ENCODE measurements at regions not wholly inside any gene's neighbourhood (a gene's known extent, or its start where the extent isn't known, plus 50 kb on each side); places are given as distances from the start of the nearest gene placed in this dataset.

- TF ChIP-seq EZH2phosphoT487 (IDR thresholded peaks at IDR 0.05; ENCODE audit: insufficient read depth, low read depth): no peak
- TF ChIP-seq EZH2 (IDR thresholded peaks at IDR 0.05; ENCODE audit: insufficient read depth, poor library complexity, severe bottlenecking): no peak
These were observed 83.2 kb upstream of the SYT13 start for GRCh38 chr11:45369313-45369712.

All from GM23248 (cell line).